Peyer's patch (tissue), 4 donors: ENCODE measurements at regions not wholly inside any gene's neighbourhood (a gene's known extent, or its start where the extent isn't known, plus 50 kb on each side); places are given as distances from the start of the nearest gene placed in this dataset.

ENCODE experiments used
- POLR2A ChIP-seq, 2 donors: fragments of 450-650 bp; IDR thresholded peaks; one replicate each; pipeline ENCODE4 v1.5.1; 2017; ENCODE audit warnings: antibody characterized with exemption in 2 of 2, mild to moderate bottlenecking in 2 of 2, moderate library complexity in 2 of 2
- TF ChIP-seq, protein P1 (sequence below), 6 experiments: fragments of 450-650 bp in 4 of 6; fragments of 200-600 bp in 2 of 6; sonication (generic) in 1 of 6; IDR thresholded peaks; one replicate each; pipeline ENCODE4 v1.5.1; 2017 to 2019; ENCODE audit warnings: antibody characterized with exemption in 6 of 6, mild to moderate bottlenecking in 3 of 6, moderate library complexity in 1 of 6

DNA sequence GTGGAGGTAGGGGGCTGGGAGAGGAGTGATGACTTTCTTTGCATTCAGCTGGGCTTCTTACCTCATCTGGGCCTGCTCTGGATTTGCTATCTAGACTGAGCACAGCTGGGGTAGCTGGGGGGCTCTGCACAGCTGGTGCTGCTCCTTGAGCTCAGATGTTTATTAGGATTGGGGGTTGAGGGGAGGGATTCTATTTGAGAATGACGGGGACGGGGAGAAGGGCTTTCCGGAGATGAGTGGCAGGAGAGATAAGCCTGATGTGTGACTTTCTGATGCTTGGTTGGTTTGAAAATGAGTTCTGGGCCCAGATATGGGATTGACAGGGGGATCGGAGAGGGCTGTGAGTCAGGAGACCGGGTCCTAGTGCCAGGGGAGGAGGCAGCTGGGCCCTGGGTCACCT lies 146.1 kb upstream of the CSF3R start:
- TF ChIP-seq, protein P1, sequence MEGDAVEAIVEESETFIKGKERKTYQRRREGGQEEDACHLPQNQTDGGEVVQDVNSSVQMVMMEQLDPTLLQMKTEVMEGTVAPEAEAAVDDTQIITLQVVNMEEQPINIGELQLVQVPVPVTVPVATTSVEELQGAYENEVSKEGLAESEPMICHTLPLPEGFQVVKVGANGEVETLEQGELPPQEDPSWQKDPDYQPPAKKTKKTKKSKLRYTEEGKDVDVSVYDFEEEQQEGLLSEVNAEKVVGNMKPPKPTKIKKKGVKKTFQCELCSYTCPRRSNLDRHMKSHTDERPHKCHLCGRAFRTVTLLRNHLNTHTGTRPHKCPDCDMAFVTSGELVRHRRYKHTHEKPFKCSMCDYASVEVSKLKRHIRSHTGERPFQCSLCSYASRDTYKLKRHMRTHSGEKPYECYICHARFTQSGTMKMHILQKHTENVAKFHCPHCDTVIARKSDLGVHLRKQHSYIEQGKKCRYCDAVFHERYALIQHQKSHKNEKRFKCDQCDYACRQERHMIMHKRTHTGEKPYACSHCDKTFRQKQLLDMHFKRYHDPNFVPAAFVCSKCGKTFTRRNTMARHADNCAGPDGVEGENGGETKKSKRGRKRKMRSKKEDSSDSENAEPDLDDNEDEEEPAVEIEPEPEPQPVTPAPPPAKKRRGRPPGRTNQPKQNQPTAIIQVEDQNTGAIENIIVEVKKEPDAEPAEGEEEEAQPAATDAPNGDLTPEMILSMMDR (IDR thresholded peaks at IDR 0.05): no peak
- TF ChIP-seq POLR2A (IDR thresholded peaks at IDR 0.05): no peak
